A549 (cell line): ENCODE measurements at regions not wholly inside any gene's neighbourhood (a gene's known extent, or its start where the extent isn't known, plus 50 kb on each side); places are given as distances from the start of the nearest gene placed in this dataset.
A peak's percentile ranks its signal among the peaks of the same experiment; 100 is the strongest.

Experiments
- ATAC-seq, 2 experiments: fragments of 200-7000 bp in 1 of 2; fragments of >200 bp in 1 of 2; cut with Nextera tagmentation in 1 of 2; cut with Tn5 transposase in 1 of 2; 3 replicates each; pipeline versions ENCODE4 v1.8.0 to v1.9.1; 2018 to 2020; ENCODE audit warnings: mild to moderate bottlenecking in 1 of 2, moderate library complexity in 1 of 2
- CTCF ChIA-PET: fragments of 300-600 bp; sonication (Branson Sonifier 250); formaldehyde crosslinking; extraction: SDS; loops from one replicate; lab custom pipeline; 2021; ENCODE audit warnings: antibody characterized with exemption, inconsistent platforms; lab: Yijun Ruan, JAX
- POLR2A ChIA-PET: fragments of 350-600 bp; formaldehyde crosslinking; extraction: SDS; loops from one replicate; lab custom pipeline; 2021; ENCODE audit warnings: antibody characterized with exemption, inconsistent platforms; lab: Yijun Ruan, JAX
- DNase-seq, 2 experiments: peaks; one replicate each; pipeline versions ENCODE4 v3.0.0 to v3.0.0-alpha.2; 2011 to 2016; ENCODE audit warnings: low read depth in 1 of 2, low spot score in 1 of 2
- FAIRE-seq: peaks from 2 replicates; lab custom pipeline; 2011; peaks lifted over from hg19 to GRCh38; lab: Jason Lieb, UNC
- H3K27ac ChIP-seq, 2 experiments: fragments of >200 bp; sonication (Bioruptor Twin); formaldehyde crosslinking; 3 replicates each; pipeline ENCODE4 v1.5.1; 2016 to 2017
- H3K4me1 ChIP-seq: fragments of >200 bp; sonication (Bioruptor Twin); formaldehyde crosslinking; 3 replicates; pipeline ENCODE4 v1.6.1; 2016
- H3K4me2 ChIP-seq: fragments of >200 bp; sonication (Bioruptor Twin); formaldehyde crosslinking; 3 replicates; pipeline ENCODE4 v1.6.1; 2016
- H3K4me3 ChIP-seq: fragments of >200 bp; sonication (Bioruptor Twin); formaldehyde crosslinking; 3 replicates; pipeline ENCODE4 v1.5.1; 2016
- H3K9me3 ChIP-seq: fragments of >200 bp; sonication (Bioruptor Twin); formaldehyde crosslinking; 3 replicates; pipeline ENCODE4 v1.6.1; 2016
- BHLHE40 ChIP-seq: IDR thresholded peaks from 2 replicates; pipeline ENCODE4 v1.6.1; 2012; ENCODE audit warnings: low read depth, low read length, inconsistent platforms
- CBX2 ChIP-seq: fragments of 200-600 bp; sonication (generic); IDR thresholded peaks from 2 replicates; pipeline ENCODE4 v1.6.1; 2016; ENCODE audit warnings: low read depth, mild to moderate bottlenecking, borderline replicate concordance
- CBX8 ChIP-seq: fragments of 200-600 bp; sonication (generic); IDR thresholded peaks from 2 replicates; pipeline ENCODE4 v1.6.1; 2016
- CEBPB ChIP-seq, 2 experiments: fragments of >200 bp in 1 of 2; sonication (Bioruptor Twin) in 1 of 2; formaldehyde crosslinking in 1 of 2; IDR thresholded peaks; 2 replicates each; pipeline ENCODE4 v1.6.1; 2012 to 2016
- CHD4 ChIP-seq: fragments of 200-600 bp; sonication (generic); IDR thresholded peaks from 2 replicates; pipeline ENCODE4 v1.6.1; 2016; ENCODE audit warnings: antibody characterized with exemption, mild to moderate bottlenecking, borderline replicate concordance
- EHF ChIP-seq: fragments of 250-450 bp; sonication (Bioruptor Pico); IDR thresholded peaks from 2 replicates; pipeline ENCODE4 v1.5.0; 2020; ENCODE audit warnings: mild to moderate bottlenecking
- ELK1 ChIP-seq: fragments of 150-350 bp; IDR thresholded peaks from 2 replicates; pipeline ENCODE4 v1.6.1; 2014; ENCODE audit warnings: low read depth, mild to moderate bottlenecking, low read length
- EP300 ChIP-seq, 2 experiments: fragments of >200 bp; sonication (Bioruptor Twin); formaldehyde crosslinking; IDR thresholded peaks; 2 replicates in 1 of 2; 3 replicates in 1 of 2; pipeline ENCODE4 v1.6.1; 2016 to 2017
- FOSB ChIP-seq: fragments of 250-450 bp; sonication (Bioruptor Pico); IDR thresholded peaks from 2 replicates; pipeline ENCODE4 v1.5.0; 2020; ENCODE audit warnings: mild to moderate bottlenecking, moderate library complexity
- FOSL2 ChIP-seq, 2 experiments: fragments of 450-650 bp in 1 of 2; fragments of >200 bp in 1 of 2; sonication (Bioruptor Twin) in 1 of 2; formaldehyde crosslinking; IDR thresholded peaks; 2 replicates each; pipeline versions ENCODE4 v1.5.0 to v1.6.1; 2016 to 2020; ENCODE audit warnings: mild to moderate bottlenecking in 1 of 2, moderate library complexity in 1 of 2
- FOXS1 ChIP-seq: fragments of 250-450 bp; sonication (Bioruptor Pico); IDR thresholded peaks from 2 replicates; pipeline ENCODE4 v1.5.0; 2020; ENCODE audit warnings: mild to moderate bottlenecking, moderate library complexity
- HDAC2 ChIP-seq: fragments of 200-600 bp; sonication (generic); IDR thresholded peaks from 2 replicates; pipeline ENCODE4 v1.6.1; 2016
- HEYL ChIP-seq: fragments of 250-450 bp; sonication (Bioruptor Pico); IDR thresholded peaks from 2 replicates; pipeline ENCODE4 v1.8.0; 2021; ENCODE audit warnings: mild to moderate bottlenecking, moderate library complexity
- HMGXB4 ChIP-seq: fragments of 250-450 bp; sonication (Bioruptor Pico); IDR thresholded peaks from 2 replicates; pipeline ENCODE4 v1.5.0; 2021; ENCODE audit warnings: mild to moderate bottlenecking, moderate library complexity, borderline replicate concordance
- HOXB13 ChIP-seq: fragments of 250-450 bp; sonication (Bioruptor Pico); IDR thresholded peaks from 2 replicates; pipeline ENCODE4 v1.5.0; 2020; ENCODE audit warnings: low read depth, mild to moderate bottlenecking, moderate library complexity
- JUNB ChIP-seq: fragments of >200 bp; sonication (Bioruptor Twin); formaldehyde crosslinking; IDR thresholded peaks from 2 replicates; pipeline ENCODE4 v1.6.1; 2016
- MAX ChIP-seq: IDR thresholded peaks from 2 replicates; pipeline ENCODE4 v1.6.1; 2012
- MAZ ChIP-seq: fragments of 150-350 bp; IDR thresholded peaks from 2 replicates; pipeline ENCODE4 v1.6.1; 2014; ENCODE audit warnings: antibody characterized with exemption, low read depth, low read length, borderline replicate concordance
- NFE2L2 ChIP-seq: fragments of 150-350 bp; conservative IDR thresholded peaks from 2 replicates; pipeline ENCODE4 v1.6.1; 2014; ENCODE audit warnings: low read length
- PBX3 ChIP-seq: IDR thresholded peaks from 2 replicates; pipeline ENCODE4 v1.6.1; 2012
- POLR2A ChIP-seq: IDR thresholded peaks from 2 replicates; pipeline ENCODE4 v1.6.1; 2012; ENCODE audit warnings: mild to moderate bottlenecking, low read length
- RARB ChIP-seq: fragments of 250-450 bp; sonication (Bioruptor Pico); IDR thresholded peaks from 2 replicates; pipeline ENCODE4 v1.8.0; 2021; ENCODE audit warnings: mild to moderate bottlenecking, moderate library complexity
- RFX5 ChIP-seq: fragments of 450-650 bp; IDR thresholded peaks from 2 replicates; pipeline ENCODE4 v1.7.1; 2014; ENCODE audit warnings: antibody characterized with exemption, mild to moderate bottlenecking, moderate library complexity
- RNF2 ChIP-seq: fragments of 200-600 bp; sonication (generic); IDR thresholded peaks from 2 replicates; pipeline ENCODE4 v1.6.1; 2016; ENCODE audit warnings: low read depth, mild to moderate bottlenecking, antibody characterized with exemption, moderate library complexity, borderline replicate concordance
- SMC3 ChIP-seq: fragments of >200 bp; sonication (Bioruptor Twin); formaldehyde crosslinking; IDR thresholded peaks from 3 replicates; pipeline ENCODE4 v1.6.1; 2018; ENCODE audit warnings: inconsistent platforms
- TFCP2L1 ChIP-seq: fragments of 250-450 bp; sonication (Bioruptor Pico); IDR thresholded peaks from 2 replicates; pipeline ENCODE4 v1.5.0; 2021; ENCODE audit warnings: mild to moderate bottlenecking
- USF2 ChIP-seq: fragments of 450-650 bp; IDR thresholded peaks from 2 replicates; pipeline ENCODE4 v1.6.1; 2014; ENCODE audit warnings: antibody characterized with exemption
- WGBS: methylation state at CpG from one replicate; pipeline ENCODE4 v1.1.6; 2017; ENCODE audit errors: missing lambda C conversion rate; 5-methylcytosine and 5-hydroxymethylcytosine counted together

- CTCF ChIA-PET: interaction anchor here (1.0 to 7.6 kb wide), 5 partner anchors 13 to 92 kb away, joined by 3 to 43 read pairs (median 12); no protein-coding TSS in a partner anchor
- no peak overlapping the region for H3K4me3 ChIP-seq
- ATAC-seq (no peak), FAIRE-seq (no peak)
- no peak overlapping the region for H3K27ac ChIP-seq
- H3K9me3 ChIP-seq: no peaks in the 10 kb centered on the region
- H3K4me2 ChIP-seq: no peak overlapping the region
- TF ChIP-seq HDAC2 (no peak), TFCP2L1 (no peak), CEBPB (IDR thresholded peaks at IDR 0.05) (no peak), CHD4 (no peak), PBX3 (no peak), FOXS1 (no peak), USF2 (no peak), MAZ (no peak), HOXB13 (CRISPR knock-in tag) (no peak), EHF (CRISPR knock-in tag) (no peak), NFE2L2 (no peak), HMGXB4 (no peak), MAX (no peak), HEYL (CRISPR knock-in tag) (no peak)
- TF ChIP-seq, all 56 proteins: peak for 0
- POLR2A ChIA-PET: no interaction called here
- 85% methylated on average over 9 of the region's 10 CpGs for WGBS
- no peak for DNase-seq
- peaks cover 10% of the 10 kb centered on the region for H3K4me1 ChIP-seq
These were observed 116.0 kb upstream of the PFKP start for GRCh38 chr10:2951235-2951835.

- ATAC-seq (peak in 1 of 2 experiments; percentile 26; a peak in 3 of 6 replicates), FAIRE-seq (no peak), DNase-seq (no peak)
- H3K27ac ChIP-seq: peak overlapping the region in 1 of 2 experiments; percentile 9; a peak in 2 of 6 replicates
- H3K4me1 ChIP-seq: peaks cover 10% of the 10 kb centered on the region
- no peak overlapping the region for H3K4me3 ChIP-seq
- ChIA-PET POLR2A (no interaction called here), CTCF (interaction anchor here (0.7 to 7.6 kb wide), 5 partner anchors 13 to 479 kb away, joined by 3 to 43 read pairs (median 12); no protein-coding TSS in a partner anchor)
- TF ChIP-seq POLR2A: no peak
- TF ChIP-seq SMC3: no peak
- no peak for TF ChIP-seq NFE2L2
- H3K4me2 ChIP-seq: peak overlapping the region; percentile 90
- H3K9me3 ChIP-seq: no peaks in the 10 kb centered on the region
- 27% methylated on average over 5 of the region's 5 CpGs for WGBS
These were observed 116.8 kb upstream of the PFKP start for GRCh38 chr10:2950546-2950945.

GRCh38 chr10:2949948-2950354 is 117.4 kb upstream of the PFKP start:
- peak; percentile 26 to 27 for DNase-seq
- TF ChIP-seq CBX8 (peak; percentile 86), FOSL2 (IDR thresholded peaks at IDR 0.05) (peak; percentile 11; the same call in 1 of the 2 replicates), FOSL2 (CRISPR knock-in tag; IDR thresholded peaks at IDR 0.05) (peak; percentile 66), MAZ (no peak), RARB (CRISPR knock-in tag) (no peak), ELK1 (no peak), FOSB (CRISPR knock-in tag) (no peak), CBX2 (no peak), RNF2 (peak; percentile 74), EP300 (IDR thresholded peaks at IDR 0.05) (no peak), PBX3 (no peak), BHLHE40 (0 out of 2 replicates have a peak, but pooled peaks have one; percentile 10), MAX (peak; percentile 46; the same call in 1 of the 2 replicates), JUNB (0 out of 2 replicates have a peak, but pooled peaks have one; percentile 33), RFX5 (no peak)
- peak overlapping the region in 1 of 2 experiments; percentile 9; a peak in 3 of 6 replicates for H3K27ac ChIP-seq
- H3K4me2 ChIP-seq: peak overlapping the region; percentile 90
- ATAC-seq: peak; percentile 82 to 86
- WGBS: 5% methylated on average over 19 of the region's 20 CpGs
- no peak for FAIRE-seq
- no peaks in the 10 kb centered on the region for H3K9me3 ChIP-seq
- ChIA-PET CTCF (interaction anchor here (0.7 to 7.6 kb wide), 4 partner anchors 12 to 480 kb away, joined by 3 to 43 read pairs (median 14); no protein-coding TSS in a partner anchor), POLR2A (no interaction called here)
- H3K4me1 ChIP-seq: peaks cover 10% of the 10 kb centered on the region
- peak overlapping the region; percentile 34 for H3K4me3 ChIP-seq
